Inflammatory macrophage (primary cell): ENCODE measurements at regions not wholly inside any gene's neighbourhood (a gene's known extent, or its start where the extent isn't known, plus 50 kb on each side); places are given as distances from the start of the nearest gene placed in this dataset.
A peak's percentile ranks its signal among the peaks of the same experiment; 100 is the strongest.

Source experiments
- DNase-seq, 2 donors: peaks; one replicate each; pipeline ENCODE4 v3.0.0-alpha.2; 2020 to 2022

GRCh38 chr9:89885156-89885555, 280.3 kb downstream of the GADD45G start:
- DNase-seq = no peak

DNA sequence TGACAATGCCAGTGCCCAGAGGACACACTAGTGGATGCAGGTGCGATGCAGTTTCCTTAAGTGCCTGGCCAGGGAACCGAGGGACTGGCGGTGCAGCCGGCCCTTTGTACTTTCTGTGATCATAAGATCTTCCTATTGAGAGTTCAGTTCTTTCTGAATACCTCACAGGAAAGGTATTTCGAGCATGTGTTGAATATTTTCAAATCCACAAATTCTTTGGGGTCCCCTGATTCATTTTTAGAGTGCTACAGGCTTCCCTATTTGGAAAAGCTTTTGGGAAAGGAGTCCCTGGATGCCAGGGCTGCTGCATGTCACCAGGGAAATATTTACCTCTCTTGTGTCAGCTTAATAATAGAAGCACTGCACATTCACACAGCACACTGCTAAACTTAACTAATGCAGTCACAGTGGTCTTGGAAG, 281.5 kb downstream of the GADD45G start:
- no peak for DNase-seq

GRCh38 chr9:89887286-89887685, 282.5 kb downstream of the GADD45G start:
- DNase-seq = no peak

DNA sequence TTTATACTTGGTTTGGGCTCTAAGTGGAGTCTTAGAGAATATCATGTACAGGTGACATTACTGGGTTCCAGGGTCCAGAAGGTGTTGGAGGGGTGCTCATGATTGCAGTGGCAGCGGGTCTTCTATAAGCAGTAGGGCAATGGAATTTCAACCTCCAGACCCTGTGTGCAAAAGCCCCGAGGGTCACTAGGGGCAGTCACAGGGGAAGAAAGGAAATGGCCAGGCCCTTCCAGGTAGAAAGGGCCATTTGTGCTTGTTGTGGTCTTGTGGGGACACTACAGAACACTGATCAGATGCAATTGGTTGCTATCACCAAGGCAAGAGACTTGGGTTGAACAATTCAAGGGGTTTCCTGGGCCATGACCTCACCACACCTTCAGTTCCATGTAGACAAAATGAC, 283.4 kb downstream of the GADD45G start:
- no peak for DNase-seq

DNA sequence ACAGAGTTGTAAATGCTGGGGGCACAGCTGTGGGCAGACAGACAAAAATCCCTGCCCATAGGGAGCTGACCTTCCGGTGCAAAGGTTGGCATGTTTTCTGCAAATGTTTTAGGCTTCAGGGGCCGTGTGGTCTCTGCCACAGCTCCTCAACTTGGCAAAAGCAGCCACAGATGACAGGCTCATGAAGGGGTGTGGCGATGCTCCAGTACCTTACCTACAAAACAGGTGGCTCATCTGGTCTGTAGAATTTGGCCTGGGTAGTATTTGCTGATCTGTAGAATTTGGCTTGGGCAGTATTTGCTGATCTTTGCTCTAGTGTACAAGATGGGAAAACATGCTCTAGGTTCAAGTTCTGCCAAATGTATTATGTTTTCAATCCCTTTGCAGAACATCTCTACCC, 283.9 kb downstream of the GADD45G start:
- no peak for DNase-seq

GRCh38 chr9:89889865-89890264, 285.1 kb downstream of the GADD45G start:
- no peak for DNase-seq

- no peak for DNase-seq
Observed at GRCh38 chr9:89890326-89890980, 285.6 kb downstream of the GADD45G start.

- no peak for DNase-seq
Observed at GRCh38 chr9:89891221-89891590, 286.4 kb downstream of the GADD45G start.

- no peak for DNase-seq
Observed at GRCh38 chr9:89891591-89892304, 286.9 kb downstream of the GADD45G start.

DNA sequence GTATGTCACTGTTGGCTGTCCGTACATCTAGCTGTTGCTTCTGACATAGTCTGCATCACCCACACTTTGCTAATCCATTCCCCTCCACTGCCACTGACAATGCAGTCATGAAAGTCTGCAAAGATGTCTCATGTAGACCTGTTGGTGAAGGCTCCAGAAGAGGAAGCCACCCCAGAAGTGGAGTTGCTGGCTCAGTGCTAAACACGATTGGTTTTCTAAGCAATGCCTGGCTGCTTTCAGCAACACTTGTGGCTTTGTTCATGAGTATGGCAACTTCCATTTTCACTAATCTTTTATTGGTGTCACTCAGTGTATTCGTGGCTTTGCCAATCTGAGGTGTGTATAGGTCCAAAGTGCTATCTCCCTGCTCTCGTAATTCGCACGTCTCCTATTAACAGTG, 288.1 kb downstream of the GADD45G start:
- no peak for DNase-seq

- no peak for DNase-seq
Observed at GRCh38 chr9:89893886-89894285, 289.1 kb downstream of the GADD45G start.

DNA sequence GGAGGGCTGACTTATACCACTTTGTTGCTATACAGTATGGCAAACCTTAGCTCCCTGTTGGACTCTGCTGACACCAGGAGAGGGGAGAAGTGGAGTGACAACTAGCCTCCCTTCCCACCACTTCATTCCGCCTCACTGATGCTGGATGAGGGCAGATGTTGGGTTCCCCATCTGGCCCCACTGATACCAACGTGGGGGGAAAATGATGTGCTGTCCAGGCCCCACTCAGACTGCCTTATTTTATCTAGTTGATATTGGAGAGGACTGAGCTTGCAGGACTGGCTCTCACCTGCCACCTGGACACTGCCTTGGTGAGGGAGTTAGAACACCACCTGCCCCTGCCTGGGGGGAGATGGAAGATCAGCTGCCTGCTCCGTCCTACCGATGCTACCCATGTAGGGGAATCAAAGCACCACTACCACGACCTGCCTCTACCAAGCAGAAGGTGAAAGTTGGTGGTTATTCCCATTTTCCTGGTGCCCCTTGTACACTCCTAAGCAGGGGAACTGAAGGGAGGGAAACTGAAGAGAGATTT, 292.1 kb downstream of the GADD45G start:
- DNase-seq = no peak

DNA sequence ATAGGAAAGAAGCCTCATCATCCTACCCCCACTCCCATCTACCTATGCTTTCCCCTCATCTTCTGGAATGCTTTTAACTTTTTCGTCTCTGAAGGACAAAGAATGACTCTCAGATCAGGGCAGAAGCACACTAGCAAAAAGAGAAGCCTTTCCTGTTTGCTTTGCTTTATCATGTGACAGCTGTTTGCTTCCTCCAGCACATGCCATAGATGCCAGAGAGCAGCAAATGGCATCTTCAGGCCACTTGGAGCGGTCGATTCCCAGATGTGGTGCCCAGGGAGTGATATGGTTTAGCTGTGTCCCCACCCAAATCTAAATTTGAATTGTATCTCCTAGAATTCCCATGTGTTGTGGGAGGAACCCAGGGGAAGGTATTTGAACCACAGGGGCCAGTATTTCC, 294.8 kb downstream of the GADD45G start:
- DNase-seq = no peak

- no peak for DNase-seq
Observed at GRCh38 chr9:89901920-89902319, 297.1 kb downstream of the GADD45G start.

DNA sequence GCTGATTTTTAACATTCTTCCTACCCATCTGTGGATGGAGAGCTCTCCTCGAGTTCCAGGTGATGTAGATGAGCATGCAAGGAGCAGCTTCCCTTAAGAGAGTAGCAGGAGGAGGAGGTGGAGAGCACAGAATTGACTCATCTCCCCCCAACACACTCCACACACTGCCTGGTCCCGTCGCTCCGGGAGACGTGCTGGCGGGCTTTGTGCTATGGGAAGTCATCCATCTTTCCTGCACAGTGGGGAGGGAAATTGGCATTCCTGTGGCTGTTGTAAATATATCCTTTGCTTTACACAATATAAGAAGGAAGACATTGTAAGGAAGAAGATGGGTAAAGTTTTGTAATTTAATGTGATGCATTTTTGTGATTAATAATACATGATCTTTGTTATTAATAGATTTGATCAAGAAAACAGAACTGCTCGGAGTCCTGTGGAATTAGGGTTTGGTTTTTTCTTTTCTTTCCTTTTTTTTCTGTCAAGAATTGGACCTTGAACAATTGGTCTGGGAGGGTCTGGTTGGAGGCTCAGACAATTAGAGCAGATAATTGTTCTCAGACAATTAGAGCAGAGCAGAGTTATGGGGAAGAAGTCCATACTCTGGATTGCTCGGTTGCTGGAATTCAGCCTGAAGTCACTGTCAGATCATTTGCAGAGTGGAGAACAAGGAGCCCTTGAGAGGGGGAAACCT, 297.8 kb downstream of the GADD45G start:
- DNase-seq = no peak

DNA sequence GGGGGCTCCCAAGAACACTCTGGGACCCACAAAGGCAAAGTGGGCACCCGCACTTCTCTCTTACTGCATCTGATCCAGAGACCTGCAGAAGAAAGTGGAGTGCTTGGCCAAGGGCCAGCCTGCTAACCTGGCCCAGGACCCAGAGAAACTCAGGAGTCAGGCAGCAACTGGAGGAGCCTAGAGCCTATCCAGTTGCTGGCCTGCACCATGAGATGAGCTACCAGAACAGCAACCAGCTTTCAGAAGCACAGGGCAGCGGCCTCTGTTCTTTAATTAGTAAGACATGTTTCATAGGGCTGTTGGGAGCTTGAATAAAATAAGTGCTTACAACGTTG, 298.3 kb downstream of the GADD45G start:
- no peak for DNase-seq

- DNase-seq = no peak
Observed at GRCh38 chr9:89905606-89906338, 301.0 kb downstream of the GADD45G start.

- DNase-seq = peak in 1 of 2 donors; percentile 6
Observed at GRCh38 chr9:89911721-89912604, 307.2 kb downstream of the GADD45G start.

GRCh38 chr9:89912605-89912953, 307.8 kb downstream of the GADD45G start:
- DNase-seq = no peak

DNA sequence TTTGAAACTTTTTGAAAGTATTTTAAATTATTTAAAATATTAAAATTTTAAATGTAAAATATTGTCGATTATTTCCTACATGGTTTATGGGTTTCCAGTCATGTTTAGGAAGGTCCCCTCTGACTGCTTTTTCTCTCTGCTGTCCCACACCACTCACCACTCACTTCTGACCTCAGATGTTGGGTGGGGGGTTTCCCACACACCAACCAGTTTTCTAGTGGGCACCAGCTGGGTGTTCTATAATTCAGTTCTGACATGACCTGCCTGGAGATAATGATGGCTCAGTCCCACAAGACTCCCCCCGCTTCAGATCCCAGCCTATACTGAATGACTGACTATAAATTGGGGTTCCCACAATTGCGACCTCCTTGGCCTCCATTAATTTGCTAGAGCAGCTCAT, 310.4 kb downstream of the GADD45G start:
- DNase-seq = no peak

- DNase-seq = no peak
Observed at GRCh38 chr9:89916001-89916597, 311.3 kb downstream of the GADD45G start.

DNA sequence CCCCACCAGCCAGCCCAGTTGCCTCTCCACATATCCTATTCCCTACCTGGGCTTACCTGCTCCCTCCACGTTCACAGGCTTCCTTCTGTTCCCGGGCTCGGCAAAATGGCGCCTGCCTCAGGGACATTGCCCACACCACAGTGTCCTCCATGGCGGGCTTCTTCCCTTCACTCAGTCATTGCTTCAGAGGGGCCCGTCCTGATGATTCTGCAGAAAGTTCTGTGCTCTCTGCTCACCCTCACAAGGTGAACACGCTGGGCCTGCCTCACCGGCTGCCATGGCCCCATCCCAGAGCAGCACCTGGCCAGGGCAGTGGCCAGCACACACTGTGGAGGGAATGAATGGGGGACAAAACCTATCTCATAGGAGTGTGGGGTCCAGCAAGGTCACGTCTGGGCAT, 313.0 kb downstream of the GADD45G start:
- DNase-seq = no peak
